ENCODE measurements at regions not wholly inside any gene's neighbourhood (a gene's known extent, or its start where the extent isn't known, plus 50 kb on each side); places are given as distances from the start of the nearest gene placed in this dataset.
A peak's percentile ranks its signal among the peaks of the same experiment; 100 is the strongest.

- no peak for DNase-seq
Observed at GRCh38 chr1:22267413-22268175, 124.7 kb upstream of the WNT4 start.

GRCh38 chr1:22268327-22268726 lies 125.4 kb upstream of the WNT4 start:
- DNase-seq: no peak

- DNase-seq: no peak
Observed at GRCh38 chr1:22271847-22272801, 129.2 kb upstream of the WNT4 start.

GRCh38 chr1:22273686-22274681 lies 131.1 kb upstream of the WNT4 start:
- DNase-seq: no peak

GRCh38 chr1:22275167-22275566 lies 132.3 kb upstream of the WNT4 start:
- no peak for DNase-seq

GRCh38 chr1:22275626-22276395 lies 132.9 kb upstream of the WNT4 start:
- DNase-seq: peak; percentile 21

- no peak for DNase-seq
Observed at GRCh38 chr1:22276396-22276748, 133.5 kb upstream of the WNT4 start.

- DNase-seq: no peak
Observed at GRCh38 chr1:22277662-22278061, 134.8 kb upstream of the WNT4 start.

- no peak for DNase-seq
Observed at GRCh38 chr1:22279735-22280134, 136.8 kb upstream of the WNT4 start.

- no peak for DNase-seq
Observed at GRCh38 chr1:22280526-22280925, 137.6 kb upstream of the WNT4 start.

GRCh38 chr1:22281521-22282363 lies 138.8 kb upstream of the WNT4 start:
- no peak for DNase-seq

GRCh38 chr1:22282364-22282995 lies 139.6 kb upstream of the WNT4 start:
- no peak for DNase-seq

GRCh38 chr1:22283596-22283995 lies 140.7 kb upstream of the WNT4 start:
- DNase-seq: no peak

GRCh38 chr1:22284236-22284635 lies 141.3 kb upstream of the WNT4 start:
- no peak for DNase-seq

GRCh38 chr1:22284906-22285548 lies 142.1 kb upstream of the WNT4 start:
- no peak for DNase-seq

GRCh38 chr1:22285549-22286396 lies 142.9 kb upstream of the WNT4 start:
- DNase-seq: no peak

GRCh38 chr1:22286491-22286890 lies 143.6 kb upstream of the WNT4 start:
- DNase-seq: no peak

- no peak for DNase-seq
Observed at GRCh38 chr1:22287273-22287672, 144.4 kb upstream of the WNT4 start.

GRCh38 chr1:22287946-22288520 lies 145.1 kb upstream of the WNT4 start:
- DNase-seq: no peak
